GM21390 (cell line): ENCODE measurements at regions not wholly inside any gene's neighbourhood (a gene's known extent, or its start where the extent isn't known, plus 50 kb on each side); places are given as distances from the start of the nearest gene placed in this dataset.
"Not testable (repeated sequence)": the region's sequence is repeated elsewhere in the genome, so short reads cannot be mapped to it uniquely, and the experiment has no call there.

Experiments
- ATAC-seq: cut with Tn5 transposase; IDR thresholded peaks from one replicate; pipeline ENCODE4 v1.9.1; 2021; ENCODE audit not compliant: unreplicated experiment

DNA sequence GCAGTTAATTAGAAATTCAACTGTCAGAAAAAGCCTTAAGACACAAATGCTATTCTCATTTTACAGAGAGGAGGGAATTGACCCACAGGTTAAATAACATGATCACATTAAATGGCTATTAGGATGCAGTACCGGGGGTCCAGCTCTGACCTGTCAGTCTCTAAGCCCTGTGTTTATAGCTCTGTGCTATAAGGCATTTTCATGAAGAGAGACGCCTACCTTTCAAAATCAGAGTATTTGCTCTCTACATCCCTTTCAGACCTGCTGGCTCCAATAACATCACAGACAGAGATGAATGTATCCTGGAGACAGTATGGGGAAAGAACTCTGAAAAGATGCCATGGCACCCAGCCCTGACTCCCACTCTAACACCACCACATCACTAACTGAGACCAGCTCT lies 189.9 kb upstream of the PRSS58 start:
- no peak for ATAC-seq

DNA sequence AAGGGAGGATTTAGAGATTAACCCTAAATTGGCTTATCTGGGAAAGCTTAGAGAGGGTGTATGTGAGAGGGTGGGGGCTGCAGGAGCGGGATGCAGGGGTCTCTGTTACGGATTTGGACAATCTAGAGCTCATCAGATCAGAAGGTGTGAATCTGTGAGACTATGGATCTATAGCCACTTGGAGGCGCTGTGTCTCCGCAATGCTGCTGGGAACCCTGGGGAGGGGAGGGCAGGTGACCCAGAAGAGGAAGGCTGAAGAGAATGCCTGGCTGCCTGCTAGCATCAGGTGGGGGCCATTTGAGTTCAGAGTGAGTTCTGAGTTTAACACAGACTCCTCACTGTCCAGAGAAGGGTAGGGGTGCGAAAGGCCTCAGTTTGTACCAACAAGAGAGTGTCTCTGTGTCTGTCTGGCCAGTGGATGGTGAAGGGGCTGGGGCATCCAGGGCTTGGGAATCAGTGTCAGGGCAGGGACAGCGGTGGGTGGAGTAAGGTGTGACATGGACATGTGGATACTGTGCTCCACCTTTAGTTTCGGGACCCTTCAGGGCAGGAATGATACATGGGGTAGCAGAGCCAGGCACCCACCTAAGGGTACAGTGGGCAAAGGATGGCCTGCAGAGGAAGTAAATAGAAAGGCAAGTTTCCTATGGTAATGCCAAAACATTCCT lies 187.3 kb upstream of the PRSS58 start:
- ATAC-seq: no peak

DNA sequence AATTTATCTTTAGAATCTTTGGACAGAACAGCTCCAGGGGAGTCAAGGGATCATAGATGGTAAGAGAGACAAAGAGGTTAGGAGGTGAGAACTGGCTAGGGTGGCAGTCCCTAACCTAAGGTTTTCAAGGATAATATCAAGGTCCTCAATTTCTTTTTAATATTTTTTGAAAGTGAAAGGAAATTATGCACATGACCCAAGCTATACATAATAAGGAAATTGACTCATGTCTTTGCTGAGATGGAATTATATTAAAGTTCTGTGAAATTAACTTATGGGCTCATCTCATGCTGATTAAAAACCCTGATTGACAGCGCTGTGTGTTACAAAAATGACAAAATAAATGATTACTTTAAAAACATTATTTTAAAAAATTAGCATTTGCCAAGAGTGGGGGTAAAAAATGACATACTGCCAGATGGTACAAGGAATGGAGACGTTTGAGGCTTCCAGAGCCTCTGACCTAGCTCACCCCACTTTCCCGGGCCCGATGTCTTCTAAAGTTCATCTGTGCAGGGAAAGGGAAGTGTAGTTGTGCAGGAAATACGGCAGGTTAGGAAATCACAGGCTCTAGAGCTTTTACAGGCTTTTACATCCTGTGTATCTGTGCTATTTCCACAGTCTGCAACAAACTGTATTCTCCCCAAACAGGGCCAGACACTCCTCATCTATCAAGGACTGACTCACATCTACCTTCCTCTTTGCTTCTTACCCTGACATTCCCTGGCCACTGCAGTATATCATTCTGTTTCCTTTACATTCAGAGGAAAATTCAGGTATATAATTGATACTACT lies 185.6 kb upstream of the PRSS58 start:
- no peak for ATAC-seq

- ATAC-seq: no peak
Measured at GRCh38 chr7:142442396-142442795, 184.5 kb upstream of the PRSS58 start.

- ATAC-seq: no peak
Measured at GRCh38 chr7:142440906-142441411, 183.1 kb upstream of the PRSS58 start.

DNA sequence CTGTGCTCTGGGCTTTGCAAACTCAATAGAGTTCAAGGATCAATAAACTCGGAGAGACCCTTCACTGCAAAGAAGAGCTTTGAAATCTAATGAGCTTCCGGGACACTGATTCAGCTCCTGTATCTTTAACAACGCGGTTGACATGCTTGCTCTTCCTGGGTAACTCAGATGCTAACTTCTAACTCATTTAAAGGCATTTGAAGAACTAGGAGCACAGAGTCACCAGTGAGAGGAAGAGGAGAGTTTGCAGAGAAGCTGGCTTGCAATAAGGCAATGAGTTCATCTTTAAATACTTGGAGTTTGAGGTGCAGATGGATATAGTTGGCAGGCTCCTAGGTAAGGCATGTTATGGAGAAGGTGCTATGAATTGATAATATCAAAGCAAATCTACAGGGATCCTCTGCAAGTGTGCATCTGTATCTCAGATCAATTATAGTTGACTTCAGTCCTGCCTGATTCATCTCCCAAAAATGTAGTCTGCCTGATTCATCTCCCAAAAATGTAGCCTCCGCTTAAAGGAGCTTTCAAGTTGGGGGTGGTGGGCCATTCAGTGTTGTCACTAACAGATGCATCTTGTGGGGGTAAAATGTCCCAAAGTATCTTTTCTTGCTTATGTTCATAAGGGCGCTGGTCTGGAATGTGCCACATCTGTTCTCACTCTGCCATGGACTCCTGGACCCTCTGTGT lies 182.5 kb upstream of the PRSS58 start:
- no peak for ATAC-seq

GRCh38 chr7:142439739-142440138 lies 181.9 kb upstream of the PRSS58 start:
- ATAC-seq: peak; percentile 49

DNA sequence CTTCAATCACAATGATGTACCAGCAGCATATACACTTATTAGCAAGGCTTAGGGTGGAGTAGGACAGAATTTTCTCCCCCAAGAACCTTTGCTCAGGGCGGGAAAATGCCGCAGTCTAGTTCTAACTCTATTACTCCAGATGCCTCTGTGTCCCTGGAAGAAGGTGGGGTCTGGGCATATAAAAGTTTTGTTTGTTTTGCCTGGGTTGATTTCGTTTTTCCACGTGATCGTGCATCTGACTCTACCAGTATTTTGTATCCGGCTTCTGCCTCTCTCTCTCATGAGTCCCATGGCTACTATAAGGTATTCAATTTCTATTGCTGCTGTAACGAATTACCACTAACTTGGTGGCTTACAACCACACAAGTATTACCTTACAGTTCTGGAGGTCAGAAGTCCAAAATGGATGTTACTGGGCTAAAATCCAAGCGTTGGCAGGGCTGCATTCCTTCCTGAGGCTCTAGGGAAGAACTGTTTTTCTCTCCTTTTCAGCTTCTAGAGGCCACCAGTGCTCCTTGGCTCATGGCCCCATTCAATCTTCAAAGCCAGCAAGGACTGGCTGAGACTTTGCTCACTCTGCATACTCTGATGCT lies 181.2 kb upstream of the PRSS58 start:
- ATAC-seq: no peak

GRCh38 chr7:142438235-142438922 lies 180.5 kb upstream of the PRSS58 start:
- peak; percentile 33 for ATAC-seq

DNA sequence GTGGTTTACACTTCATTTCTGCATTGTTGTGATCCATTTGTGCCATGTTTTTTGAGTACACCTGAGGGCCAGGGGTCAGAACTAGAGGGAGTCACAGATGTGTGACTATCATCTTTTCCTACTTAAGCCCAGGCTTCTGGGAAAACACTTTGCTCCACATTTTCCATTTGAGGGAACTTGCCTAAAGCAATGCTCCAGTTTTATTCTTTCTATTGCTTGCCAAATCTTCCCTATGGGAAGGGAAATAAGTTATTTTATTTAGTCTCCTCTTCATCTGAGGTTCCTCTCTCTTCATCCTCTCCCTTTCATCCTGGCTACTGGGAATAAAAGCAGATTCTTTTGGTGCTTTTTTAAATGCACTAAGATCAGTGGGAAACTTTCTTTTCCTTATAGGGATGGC lies 179.9 kb upstream of the PRSS58 start:
- no peak for ATAC-seq

GRCh38 chr7:142436601-142437000 lies 178.7 kb upstream of the PRSS58 start:
- ATAC-seq: no peak

DNA sequence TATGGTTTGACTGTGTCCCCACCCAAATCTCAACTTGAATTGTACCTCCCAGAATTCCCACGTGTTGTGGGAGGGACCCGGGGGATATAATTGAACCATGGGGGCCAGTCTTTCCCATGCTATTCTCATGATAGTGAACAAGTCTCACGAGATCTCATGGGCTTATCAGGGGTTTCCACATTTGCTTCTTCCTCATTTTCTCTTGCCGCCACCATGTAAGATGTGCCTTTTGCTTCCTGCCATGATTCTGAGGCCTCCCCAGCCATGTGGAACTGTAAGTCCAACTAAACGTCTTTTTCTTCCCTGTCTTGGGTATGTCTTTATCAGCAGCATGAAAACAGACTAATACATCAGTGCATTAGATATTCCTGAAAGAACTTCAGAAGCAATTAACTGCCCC lies 177.7 kb upstream of the PRSS58 start:
- not testable (repeated sequence) for ATAC-seq

- ATAC-seq: no peak
Measured at GRCh38 chr7:142434666-142435167, 176.9 kb upstream of the PRSS58 start.

DNA sequence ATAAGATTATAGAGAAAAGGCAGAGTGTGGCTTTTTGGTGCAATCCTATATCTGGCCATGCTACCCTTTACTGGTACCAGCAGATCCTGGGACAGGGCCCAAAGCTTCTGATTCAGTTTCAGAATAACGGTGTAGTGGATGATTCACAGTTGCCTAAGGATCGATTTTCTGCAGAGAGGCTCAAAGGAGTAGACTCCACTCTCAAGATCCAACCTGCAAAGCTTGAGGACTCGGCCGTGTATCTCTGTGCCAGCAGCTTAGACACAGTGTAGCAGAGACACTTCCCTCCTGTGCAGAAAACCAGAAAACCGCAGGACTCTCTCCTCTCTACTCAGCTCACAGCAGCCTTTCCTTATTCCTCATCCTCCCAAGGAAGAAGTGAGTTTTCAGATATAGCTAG lies 176.3 kb upstream of the PRSS58 start:
- not testable (repeated sequence) for ATAC-seq

- ATAC-seq: no peak
Measured at GRCh38 chr7:142432377-142432776, 174.5 kb upstream of the PRSS58 start.

GRCh38 chr7:142431491-142431890 lies 173.6 kb upstream of the PRSS58 start:
- no peak for ATAC-seq

DNA sequence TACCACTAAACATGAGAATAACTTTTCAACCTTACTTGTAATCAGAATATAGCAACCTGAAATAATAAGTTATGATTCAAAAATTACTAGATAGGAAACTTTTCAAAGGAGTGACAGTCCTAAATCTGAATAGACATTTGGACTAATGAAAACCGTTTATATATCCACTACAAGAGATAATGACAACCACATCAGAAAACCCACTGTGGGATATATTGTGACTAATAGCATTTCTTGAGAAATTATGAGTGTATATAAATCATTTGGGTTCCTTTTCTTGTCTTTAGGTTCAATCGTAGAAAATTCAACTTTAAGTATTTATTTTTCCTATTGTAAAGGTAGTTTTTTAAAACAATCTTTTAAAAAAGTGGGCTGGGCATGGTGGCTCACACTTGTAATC lies 170.2 kb upstream of the PRSS58 start:
- no peak for ATAC-seq

DNA sequence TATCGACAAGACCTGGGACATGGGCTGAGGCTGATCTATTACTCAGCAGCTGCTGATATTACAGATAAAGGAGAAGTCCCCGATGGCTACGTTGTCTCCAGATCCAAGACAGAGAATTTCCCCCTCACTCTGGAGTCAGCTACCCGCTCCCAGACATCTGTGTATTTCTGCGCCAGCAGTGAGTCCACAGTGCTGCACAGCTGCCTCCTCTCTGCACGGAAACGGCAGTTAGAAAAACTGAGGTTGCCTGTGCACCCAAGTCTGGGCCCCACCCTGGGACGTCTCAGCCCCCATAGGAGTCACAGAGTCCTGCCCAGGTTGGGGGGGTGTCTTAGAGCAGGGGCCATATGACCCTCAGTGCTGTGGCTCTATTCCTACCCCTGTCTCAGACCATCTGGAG lies 167.4 kb upstream of the PRSS58 start:
- no peak for ATAC-seq

- ATAC-seq: no peak
Measured at GRCh38 chr7:142422621-142423020, 164.8 kb upstream of the PRSS58 start.

DNA sequence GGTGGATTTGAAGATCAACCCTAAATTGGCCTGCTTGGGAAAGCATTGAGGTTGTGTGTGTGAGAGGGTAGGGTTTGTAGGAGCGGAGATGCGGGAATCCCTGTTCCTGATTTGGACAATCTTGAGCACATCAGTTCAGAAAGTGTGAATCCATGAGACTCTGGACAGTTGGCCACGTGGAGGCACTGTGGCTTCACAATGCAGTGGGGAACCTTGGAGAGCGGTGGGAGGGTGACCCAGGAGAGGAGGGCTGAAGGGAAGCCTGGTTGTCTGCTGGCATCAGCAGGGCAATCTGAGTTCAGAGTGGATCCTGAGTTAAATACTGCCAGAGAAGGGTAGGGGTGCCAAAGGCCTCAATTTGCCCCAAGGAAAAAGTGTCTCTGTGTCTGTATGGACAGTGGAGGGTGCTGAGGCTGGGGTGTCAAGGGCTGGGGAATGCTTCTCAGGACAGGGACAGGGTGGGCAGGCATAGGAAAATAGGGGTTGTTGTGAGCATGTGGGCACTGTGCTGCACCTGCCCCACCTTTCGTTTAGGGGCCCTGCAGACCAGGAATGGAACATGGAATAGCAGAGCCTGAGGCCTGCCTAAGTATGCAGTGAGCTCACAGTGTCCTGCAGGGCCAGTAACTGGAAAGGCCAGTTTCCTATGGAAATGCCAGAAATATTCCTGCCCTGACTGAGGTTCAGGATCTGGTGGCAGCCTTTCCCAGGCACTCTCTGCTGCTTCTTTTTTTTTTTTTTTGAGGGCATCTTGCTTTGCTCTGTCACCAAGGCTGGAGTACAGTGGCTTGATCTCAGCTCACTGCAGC lies 162.9 kb upstream of the PRSS58 start:
- no peak for ATAC-seq
